ENCODE measurements at regions not wholly inside any gene's neighbourhood (a gene's known extent, or its start where the extent isn't known, plus 50 kb on each side); places are given as distances from the start of the nearest gene placed in this dataset.

DNA sequence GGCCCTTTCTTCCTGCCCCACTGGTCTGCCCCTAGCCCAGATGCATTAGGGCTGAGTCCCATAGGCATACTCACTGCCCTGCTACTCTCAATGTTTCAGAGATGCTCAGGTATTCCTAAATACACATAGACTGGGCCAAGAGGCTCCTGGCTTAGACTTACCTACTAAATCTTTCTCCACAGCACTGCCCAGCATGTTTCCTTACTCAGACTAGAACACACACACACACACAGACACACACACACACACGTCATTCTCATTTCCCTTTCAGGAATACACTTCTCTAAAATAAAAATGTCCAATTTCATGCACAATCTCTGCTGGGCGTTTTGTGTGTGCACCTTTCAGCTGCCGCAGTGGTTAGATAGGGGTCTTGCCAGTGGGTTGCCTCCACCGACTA, 175.7 kb downstream of the FAM43A start:
- TF ChIP-seq CTCF (IDR thresholded peaks at IDR 0.05; ENCODE audit: low read depth, low read length, poor library complexity, severe bottlenecking): no peak
- TF ChIP-seq EZH2phosphoT487 (IDR thresholded peaks at IDR 0.05; ENCODE audit: borderline replicate concordance, low read length): no peak

Measured in DOHH2 (cell line).